OCI-LY7 (cell line): ENCODE measurements at regions not wholly inside any gene's neighbourhood (a gene's known extent, or its start where the extent isn't known, plus 50 kb on each side); places are given as distances from the start of the nearest gene placed in this dataset.

Source experiments
- BruUV-seq: library from RNA; stranded (reverse); fragments of 400-500 nt; replicated peaks from 2 replicates; lab custom pipeline; 2021; lab: Mats Ljungman, UMichigan
- CTCF ChIA-PET: fragments of 300-600 bp; sonication (Branson Sonifier 250); formaldehyde crosslinking; loops from one replicate; lab custom pipeline; 2022; ENCODE audit warnings: antibody characterized with exemption; ENCODE audit not compliant: unreplicated experiment; lab: Charles Lee
- POLR2A ChIA-PET: fragments of 300-600 bp; sonication (Branson Sonifier 250); formaldehyde crosslinking; loops from one replicate; lab custom pipeline; 2022; ENCODE audit warnings: antibody characterized with exemption; lab: Charles Lee
- DNase-seq: peaks from one replicate; pipeline ENCODE4 v3.0.0-alpha.2; 2015; ENCODE audit warnings: low spot score
- H2AFZ ChIP-seq: fragments of 200-600 bp; sonication (generic), shearing (Covaris generic); 2 replicates; pipeline ENCODE4 v1.6.1; 2014; ENCODE audit warnings: mild to moderate bottlenecking, antibody characterized with exemption, low read length, moderate library complexity
- H3K27ac ChIP-seq: fragments of 200-600 bp; sonication (generic); 2 replicates; pipeline ENCODE4 v1.5.1; 2014; ENCODE audit warnings: mixed run types, low read depth, mild to moderate bottlenecking, moderate library complexity, low read length, inconsistent platforms; ENCODE audit not compliant: poor library complexity, severe bottlenecking
- H3K36me3 ChIP-seq: fragments of 200-600 bp; sonication (generic); 2 replicates; pipeline ENCODE4 v1.6.1; 2014; ENCODE audit warnings: mild to moderate bottlenecking, antibody characterized with exemption, low read length, moderate library complexity, mixed read lengths; ENCODE audit not compliant: insufficient read depth
- H3K4me1 ChIP-seq: fragments of 200-600 bp; sonication (generic); 2 replicates; pipeline ENCODE4 v1.5.1; 2014; ENCODE audit warnings: mild to moderate bottlenecking, low read length; ENCODE audit not compliant: insufficient read depth, poor library complexity, severe bottlenecking
- H3K4me2 ChIP-seq: fragments of 200-600 bp; sonication (generic); 2 replicates; pipeline ENCODE4 v1.6.1; 2014; ENCODE audit warnings: mild to moderate bottlenecking, low read length
- H3K4me3 ChIP-seq: fragments of 200-600 bp; sonication (generic); 2 replicates; pipeline ENCODE4 v1.5.1; 2014; ENCODE audit warnings: mild to moderate bottlenecking, low read depth, low read length; ENCODE audit not compliant: poor library complexity, severe bottlenecking
- H3K79me2 ChIP-seq: fragments of 200-600 bp; sonication (generic); 2 replicates; pipeline ENCODE4 v1.6.1; 2016; ENCODE audit warnings: low read depth, mild to moderate bottlenecking, low read length, moderate library complexity, mixed read lengths; ENCODE audit not compliant: insufficient read depth
- H3K9me2 ChIP-seq: fragments of 200-600 bp; sonication (generic); 2 replicates; pipeline ENCODE4 v1.6.1; 2016; ENCODE audit warnings: mild to moderate bottlenecking, low read length, mixed read lengths; ENCODE audit not compliant: insufficient read depth
- H3K9me3 ChIP-seq: fragments of 200-600 bp; sonication (generic); 2 replicates; pipeline ENCODE4 v1.6.1; 2014; ENCODE audit warnings: mild to moderate bottlenecking, mixed run types, low read length, mixed read lengths
- H4K20me1 ChIP-seq: fragments of 200-600 bp; sonication (generic); 2 replicates; pipeline ENCODE4 v1.6.1; 2014; ENCODE audit warnings: mild to moderate bottlenecking, antibody characterized with exemption, low read length, moderate library complexity, mixed read lengths; ENCODE audit not compliant: insufficient read depth
- EZH2phosphoT487 ChIP-seq: fragments of 200-600 bp; sonication (generic); IDR thresholded peaks from 2 replicates; pipeline ENCODE4 v1.6.1; 2018; ENCODE audit warnings: low read depth, borderline replicate concordance, mild to moderate bottlenecking, mixed run types, antibody characterized with exemption, low read length, moderate library complexity, mixed read lengths
- intact Hi-C: fragments of 100-400 bp; cut with micrococcal nuclease; formaldehyde crosslinking; loops from one replicate; pipeline ENCODE4 v1.10.0; 2022; ENCODE audit not compliant: unreplicated experiment
- TF ChIP-seq, protein P1 (sequence below): fragments of 200-600 bp; sonication (generic); conservative IDR thresholded peaks from 2 replicates; pipeline ENCODE4 v1.5.1; 2014; ENCODE audit warnings: mild to moderate bottlenecking, antibody characterized with exemption, low read length, moderate library complexity, mixed read lengths

DNA sequence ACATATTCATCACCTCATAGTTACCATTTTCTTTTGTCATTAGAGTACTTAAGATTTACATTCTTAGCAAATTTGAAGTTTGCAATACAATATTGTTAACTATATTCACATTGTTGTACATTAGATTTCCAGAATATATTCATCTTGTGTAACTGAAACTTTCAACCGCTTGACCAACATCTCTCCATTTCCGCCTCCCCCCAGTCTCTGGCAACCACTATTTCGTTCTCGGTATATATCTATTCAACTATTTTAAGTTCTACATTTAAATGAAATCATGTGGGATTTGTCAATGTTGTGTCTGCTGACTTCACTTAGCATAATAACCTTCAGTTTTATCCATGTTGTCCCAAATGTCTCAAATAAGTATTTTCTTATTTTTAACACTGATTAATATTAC lies 274.5 kb upstream of the KIF2B start:
- CTCF ChIA-PET: no interaction called here
- POLR2A ChIA-PET: no interaction called here
- TF ChIP-seq EZH2phosphoT487: no peak
- TF ChIP-seq, protein P1, sequence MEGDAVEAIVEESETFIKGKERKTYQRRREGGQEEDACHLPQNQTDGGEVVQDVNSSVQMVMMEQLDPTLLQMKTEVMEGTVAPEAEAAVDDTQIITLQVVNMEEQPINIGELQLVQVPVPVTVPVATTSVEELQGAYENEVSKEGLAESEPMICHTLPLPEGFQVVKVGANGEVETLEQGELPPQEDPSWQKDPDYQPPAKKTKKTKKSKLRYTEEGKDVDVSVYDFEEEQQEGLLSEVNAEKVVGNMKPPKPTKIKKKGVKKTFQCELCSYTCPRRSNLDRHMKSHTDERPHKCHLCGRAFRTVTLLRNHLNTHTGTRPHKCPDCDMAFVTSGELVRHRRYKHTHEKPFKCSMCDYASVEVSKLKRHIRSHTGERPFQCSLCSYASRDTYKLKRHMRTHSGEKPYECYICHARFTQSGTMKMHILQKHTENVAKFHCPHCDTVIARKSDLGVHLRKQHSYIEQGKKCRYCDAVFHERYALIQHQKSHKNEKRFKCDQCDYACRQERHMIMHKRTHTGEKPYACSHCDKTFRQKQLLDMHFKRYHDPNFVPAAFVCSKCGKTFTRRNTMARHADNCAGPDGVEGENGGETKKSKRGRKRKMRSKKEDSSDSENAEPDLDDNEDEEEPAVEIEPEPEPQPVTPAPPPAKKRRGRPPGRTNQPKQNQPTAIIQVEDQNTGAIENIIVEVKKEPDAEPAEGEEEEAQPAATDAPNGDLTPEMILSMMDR: no peak
- intact Hi-C loops: no loop called here
- Histone ChIP-seq H3K79me2 (no peaks in the 10 kb centered on the region), H3K4me1 (no peaks in the 10 kb centered on the region), H3K9me2 (no peaks in the 10 kb centered on the region), H3K9me3 (no peaks in the 10 kb centered on the region), H3K4me2 (no peak overlapping the region), H3K4me3 (no peak overlapping the region), H4K20me1 (no peaks in the 10 kb centered on the region), H3K36me3 (no peaks in the 10 kb centered on the region), H2AFZ (no peak overlapping the region), H3K27ac (no peak overlapping the region)
- no peak for DNase-seq
- BruUV-seq: no TSS peak

DNA sequence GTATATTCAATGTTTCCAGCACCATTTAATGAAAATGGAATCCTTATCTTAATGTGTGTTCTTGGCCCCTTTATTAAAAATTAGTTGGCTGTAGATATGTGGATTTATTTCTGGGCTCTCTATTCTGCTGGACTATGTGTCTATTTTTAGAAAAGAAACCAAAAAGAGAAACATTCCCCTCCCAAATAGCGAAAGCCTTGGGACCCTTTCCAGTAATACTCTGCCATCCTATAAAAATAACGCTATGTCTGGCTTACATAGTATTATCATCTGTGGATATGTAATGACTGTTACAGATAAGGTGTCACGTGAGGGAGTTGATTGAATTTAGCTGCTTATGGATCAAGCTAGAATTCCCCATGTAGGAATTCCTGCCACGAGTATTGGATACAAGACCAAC lies 279.3 kb upstream of the KIF2B start:
- no peaks in the 10 kb centered on the region for H3K9me3 ChIP-seq
- no peaks in the 10 kb centered on the region for H3K9me2 ChIP-seq
- no peaks in the 10 kb centered on the region for H4K20me1 ChIP-seq
- no peaks in the 10 kb centered on the region for H3K36me3 ChIP-seq
- ChIA-PET POLR2A (interaction anchor here (0.5 kb wide), 1 partner anchor 25 kb away, joined by 4 read pairs; no protein-coding TSS in a partner anchor), CTCF (no interaction called here)
- H2AFZ ChIP-seq: no peak overlapping the region
- H3K27ac ChIP-seq: no peak overlapping the region
- no peak overlapping the region for H3K4me2 ChIP-seq
- BruUV-seq: no TSS peak
- no peaks in the 10 kb centered on the region for H3K4me1 ChIP-seq
- intact Hi-C loops: no loop called here
- H3K79me2 ChIP-seq: no peaks in the 10 kb centered on the region
- TF ChIP-seq, protein P1: no peak
- TF ChIP-seq EZH2phosphoT487: no peak
- H3K4me3 ChIP-seq: no peak overlapping the region
- DNase-seq: no peak

DNA sequence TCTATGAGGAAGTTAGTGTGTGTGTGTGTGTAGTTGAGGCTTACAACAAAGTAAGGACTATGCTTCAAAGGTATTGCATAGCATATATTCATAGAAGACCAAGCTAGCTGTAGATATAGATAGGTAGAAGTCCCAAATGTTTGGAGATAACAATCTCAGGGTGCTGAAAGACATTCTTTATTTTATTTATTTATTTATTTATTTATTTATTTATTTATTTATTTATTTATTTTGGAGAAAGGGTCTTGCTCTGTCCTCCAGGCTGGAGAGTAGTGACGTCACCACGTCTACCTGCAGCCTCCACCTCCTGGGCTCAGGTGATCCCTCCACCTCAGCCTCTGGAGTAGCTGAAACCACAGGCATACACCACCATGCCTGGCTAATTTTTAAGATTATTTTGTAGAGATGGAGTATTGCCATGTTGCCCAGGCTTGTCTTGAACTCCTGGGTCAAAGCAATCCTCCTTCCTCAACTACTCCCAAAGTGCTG lies 284.6 kb upstream of the KIF2B start:
- Histone ChIP-seq H4K20me1 (no peaks in the 10 kb centered on the region), H3K9me2 (no peaks in the 10 kb centered on the region), H2AFZ (no peak overlapping the region), H3K9me3 (no peaks in the 10 kb centered on the region), H3K79me2 (no peaks in the 10 kb centered on the region), H3K27ac (no peak overlapping the region), H3K4me1 (no peaks in the 10 kb centered on the region), H3K4me3 (no peak overlapping the region), H3K4me2 (no peak overlapping the region), H3K36me3 (no peaks in the 10 kb centered on the region)
- TF ChIP-seq EZH2phosphoT487: no peak
- TF ChIP-seq, protein P1: no peak
- POLR2A ChIA-PET: no interaction called here
- intact Hi-C loops: no loop called here
- CTCF ChIA-PET: no interaction called here
- no TSS peak for BruUV-seq
- no peak for DNase-seq
